ENCODE measurements at regions not wholly inside any gene's neighbourhood (a gene's known extent, or its start where the extent isn't known, plus 50 kb on each side); places are given as distances from the start of the nearest gene placed in this dataset.

DNA sequence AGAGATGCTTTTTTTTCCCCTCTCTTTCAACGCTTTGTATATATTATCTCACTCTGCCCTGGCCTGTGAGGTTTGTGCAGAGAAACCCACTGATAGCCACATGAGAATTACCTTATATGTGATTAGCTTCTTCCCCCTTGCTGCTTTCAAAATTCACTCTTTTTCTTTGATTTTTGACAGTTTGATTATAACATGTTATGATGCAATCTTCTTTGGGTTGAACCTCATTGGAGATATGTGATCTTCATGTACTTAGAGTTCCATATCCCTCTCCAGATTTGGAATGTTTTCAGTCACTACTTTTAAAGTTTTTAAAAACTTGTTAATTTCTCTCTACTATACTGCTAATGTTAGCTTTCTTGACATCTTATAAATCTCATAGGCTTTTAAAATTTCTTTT, 479.5 kb upstream of the AGA start:
- TF ChIP-seq, protein P1, sequence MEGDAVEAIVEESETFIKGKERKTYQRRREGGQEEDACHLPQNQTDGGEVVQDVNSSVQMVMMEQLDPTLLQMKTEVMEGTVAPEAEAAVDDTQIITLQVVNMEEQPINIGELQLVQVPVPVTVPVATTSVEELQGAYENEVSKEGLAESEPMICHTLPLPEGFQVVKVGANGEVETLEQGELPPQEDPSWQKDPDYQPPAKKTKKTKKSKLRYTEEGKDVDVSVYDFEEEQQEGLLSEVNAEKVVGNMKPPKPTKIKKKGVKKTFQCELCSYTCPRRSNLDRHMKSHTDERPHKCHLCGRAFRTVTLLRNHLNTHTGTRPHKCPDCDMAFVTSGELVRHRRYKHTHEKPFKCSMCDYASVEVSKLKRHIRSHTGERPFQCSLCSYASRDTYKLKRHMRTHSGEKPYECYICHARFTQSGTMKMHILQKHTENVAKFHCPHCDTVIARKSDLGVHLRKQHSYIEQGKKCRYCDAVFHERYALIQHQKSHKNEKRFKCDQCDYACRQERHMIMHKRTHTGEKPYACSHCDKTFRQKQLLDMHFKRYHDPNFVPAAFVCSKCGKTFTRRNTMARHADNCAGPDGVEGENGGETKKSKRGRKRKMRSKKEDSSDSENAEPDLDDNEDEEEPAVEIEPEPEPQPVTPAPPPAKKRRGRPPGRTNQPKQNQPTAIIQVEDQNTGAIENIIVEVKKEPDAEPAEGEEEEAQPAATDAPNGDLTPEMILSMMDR (IDR thresholded peaks at IDR 0.05 in 4 of 5, conservative IDR thresholded peaks at IDR 0.05 in 1 of 5) = no peak
- TF ChIP-seq POLR2A (IDR thresholded peaks at IDR 0.05) = no peak

Data from gastrocnemius medialis (tissue), 4 donors.